GM19238 (cell line): ENCODE measurements at regions not wholly inside any gene's neighbourhood (a gene's known extent, or its start where the extent isn't known, plus 50 kb on each side); places are given as distances from the start of the nearest gene placed in this dataset.

Source experiments
- DNase-seq: peaks from one replicate; pipeline ENCODE4 v3.0.0; 2011; ENCODE audit warnings: low spot score; ENCODE audit not compliant: insufficient read length

- no peak for DNase-seq
These were observed 617.7 kb upstream of the SLITRK1 start for GRCh38 chr13:84500016-84500415.

GRCh38 chr13:84497613-84498012 is 615.3 kb upstream of the SLITRK1 start:
- no peak for DNase-seq

GRCh38 chr13:84491952-84492351 is 609.7 kb upstream of the SLITRK1 start:
- no peak for DNase-seq

- DNase-seq: no peak
These were observed 605.5 kb upstream of the SLITRK1 start for GRCh38 chr13:84487752-84488151.

- no peak for DNase-seq
These were observed 599.7 kb upstream of the SLITRK1 start for GRCh38 chr13:84481958-84482357.

- DNase-seq: no peak
These were observed 597.4 kb upstream of the SLITRK1 start for GRCh38 chr13:84479656-84480055.

GRCh38 chr13:84470528-84470927 is 588.3 kb upstream of the SLITRK1 start:
- no peak for DNase-seq

- DNase-seq: no peak
These were observed 584.2 kb upstream of the SLITRK1 start for GRCh38 chr13:84466461-84466860.

GRCh38 chr13:84460989-84461388 is 578.7 kb upstream of the SLITRK1 start:
- DNase-seq: no peak

GRCh38 chr13:84455143-84455905 is 573.0 kb upstream of the SLITRK1 start:
- DNase-seq: no peak

GRCh38 chr13:84447640-84447978 is 565.3 kb upstream of the SLITRK1 start:
- no peak for DNase-seq

GRCh38 chr13:84446972-84447639 is 564.8 kb upstream of the SLITRK1 start:
- DNase-seq: no peak

- no peak for DNase-seq
These were observed 563.5 kb upstream of the SLITRK1 start for GRCh38 chr13:84445776-84446175.

GRCh38 chr13:84443463-84443862 is 561.2 kb upstream of the SLITRK1 start:
- no peak for DNase-seq

GRCh38 chr13:84439108-84439507 is 556.8 kb upstream of the SLITRK1 start:
- DNase-seq: no peak

- DNase-seq: no peak
These were observed 550.8 kb upstream of the SLITRK1 start for GRCh38 chr13:84433024-84433423.

- no peak for DNase-seq
These were observed 549.4 kb upstream of the SLITRK1 start for GRCh38 chr13:84431646-84432045.

- DNase-seq: no peak
These were observed 548.2 kb upstream of the SLITRK1 start for GRCh38 chr13:84430446-84430845.

- DNase-seq: no peak
These were observed 547.7 kb upstream of the SLITRK1 start for GRCh38 chr13:84430015-84430414.

GRCh38 chr13:84418041-84418440 is 535.8 kb upstream of the SLITRK1 start:
- no peak for DNase-seq

GRCh38 chr13:84417416-84417815 is 535.1 kb upstream of the SLITRK1 start:
- DNase-seq: no peak

- DNase-seq: no peak
These were observed 530.7 kb upstream of the SLITRK1 start for GRCh38 chr13:84413016-84413415.

GRCh38 chr13:84405286-84405685 is 523.0 kb upstream of the SLITRK1 start:
- no peak for DNase-seq
